COLO829 (cell line): ENCODE measurements at regions not wholly inside any gene's neighbourhood (a gene's known extent, or its start where the extent isn't known, plus 50 kb on each side); places are given as distances from the start of the nearest gene placed in this dataset.

Source experiments
- DNase-seq: peaks from one replicate; pipeline ENCODE4 v3.0.0; 2012; ENCODE audit warnings: low spot score

DNA sequence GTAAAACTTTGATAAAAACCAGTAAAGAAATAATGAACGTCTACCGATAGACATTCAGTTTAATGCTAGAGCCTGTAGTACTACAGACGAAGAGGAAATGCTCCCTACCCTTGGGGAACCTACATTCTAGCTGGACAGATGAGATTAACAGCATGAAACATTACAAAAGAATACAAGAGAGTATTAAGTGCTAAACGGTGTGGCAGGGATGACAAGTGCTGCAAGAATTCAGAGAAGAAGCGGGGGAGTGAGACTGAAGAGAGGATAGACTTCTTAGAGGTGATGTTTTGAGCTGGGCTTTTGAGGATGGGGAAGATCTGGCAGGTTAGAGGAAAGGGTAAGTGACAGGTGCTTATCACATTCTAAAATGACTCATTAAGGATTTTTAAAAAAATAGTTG is 52.6 kb upstream of the ESX1 start:
- no peak for DNase-seq

- DNase-seq, result no peak
Observed at GRCh38 chrX:104306180-104306579, 51.4 kb upstream of the ESX1 start.
